GM19324 (cell line): ENCODE measurements at regions not wholly inside any gene's neighbourhood (a gene's known extent, or its start where the extent isn't known, plus 50 kb on each side); places are given as distances from the start of the nearest gene placed in this dataset.

ENCODE experiments used
- ATAC-seq: cut with Tn5 transposase; IDR thresholded peaks from one replicate; pipeline ENCODE4 v1.9.1; 2021; ENCODE audit warnings: mild to moderate bottlenecking, moderate library complexity; ENCODE audit not compliant: unreplicated experiment, low FRiP score

- ATAC-seq, result no peak
Observed at GRCh38 chr21:34022627-34023335, 50.6 kb upstream of the MRPS6 start.

GRCh38 chr21:34021726-34022125 is 51.7 kb upstream of the MRPS6 start:
- ATAC-seq, result no peak

GRCh38 chr21:34020983-34021553 is 52.3 kb upstream of the MRPS6 start:
- no peak for ATAC-seq

GRCh38 chr21:34020005-34020847 is 53.2 kb upstream of the MRPS6 start:
- ATAC-seq, result peak; percentile 37

GRCh38 chr21:34019402-34019801 is 54.0 kb upstream of the MRPS6 start:
- no peak for ATAC-seq

- ATAC-seq, result peak; percentile 31
Observed at GRCh38 chr21:34018910-34019309, 54.5 kb upstream of the MRPS6 start.

- ATAC-seq, result no peak
Observed at GRCh38 chr21:34018185-34018584, 55.2 kb upstream of the MRPS6 start.

GRCh38 chr21:34017039-34017961 is 56.1 kb upstream of the MRPS6 start:
- peak; percentile 29 for ATAC-seq

GRCh38 chr21:34012640-34013039 is 60.7 kb upstream of the MRPS6 start:
- no peak for ATAC-seq

GRCh38 chr21:34011660-34012059 is 61.7 kb upstream of the MRPS6 start:
- no peak for ATAC-seq

- no peak for ATAC-seq
Observed at GRCh38 chr21:34009193-34009592, 64.2 kb upstream of the MRPS6 start.

GRCh38 chr21:34008618-34009017 is 64.8 kb upstream of the MRPS6 start:
- no peak for ATAC-seq

- ATAC-seq, result no peak
Observed at GRCh38 chr21:34006611-34007168, 66.7 kb upstream of the MRPS6 start.

- ATAC-seq, result no peak
Observed at GRCh38 chr21:34004974-34005373, 68.4 kb upstream of the MRPS6 start.

GRCh38 chr21:34004013-34004938 is 69.1 kb upstream of the MRPS6 start:
- no peak for ATAC-seq

GRCh38 chr21:34003428-34003827 is 70.0 kb upstream of the MRPS6 start:
- no peak for ATAC-seq

- ATAC-seq, result no peak
Observed at GRCh38 chr21:34000375-34000774, 73.0 kb upstream of the MRPS6 start.

GRCh38 chr21:33998809-33999208 is 74.6 kb upstream of the MRPS6 start:
- no peak for ATAC-seq

- ATAC-seq, result no peak
Observed at GRCh38 chr21:33998402-33998801, 75.0 kb upstream of the MRPS6 start.
